HEK293 (cell line): ENCODE measurements at regions not wholly inside any gene's neighbourhood (a gene's known extent, or its start where the extent isn't known, plus 50 kb on each side); places are given as distances from the start of the nearest gene placed in this dataset.

Source experiments
- CTCF ChIA-PET: fragments of 350-600 bp; formaldehyde crosslinking; extraction: SDS; loops from one replicate; lab custom pipeline; 2021; ENCODE audit warnings: antibody characterized with exemption; lab: Yijun Ruan, JAX
- POLR2A ChIA-PET: fragments of 300-600 bp; formaldehyde crosslinking; extraction: SDS; loops from one replicate; lab custom pipeline; 2020; ENCODE audit warnings: antibody characterized with exemption, inconsistent platforms; lab: Yijun Ruan, JAX
- H3K27ac ChIP-seq: fragments of 200-500 bp; sonication (Bioruptor generic); 2 replicates; pipeline ENCODE4 v1.5.1; 2014; ENCODE audit warnings: low read depth, low read length, control low read depth, inconsistent platforms; ENCODE audit errors: extremely low read depth
- H3K36me3 ChIP-seq, 2 experiments: fragments of 200-500 bp in 1 of 2; sonication (Bioruptor generic) in 1 of 2; 1 replicate in 1 of 2; 2 replicates in 1 of 2; pipeline ENCODE4 v1.5.1; 2014 to 2017; ENCODE audit warnings: inconsistent platforms in 2 of 2, low read length in 2 of 2; ENCODE audit not compliant: control insufficient read depth in 2 of 2, insufficient read depth in 1 of 2
- H3K4me1 ChIP-seq: fragments of 200-500 bp; sonication (Bioruptor generic); 2 replicates; pipeline ENCODE4 v1.5.1; 2014; ENCODE audit warnings: mild to moderate bottlenecking, low read length, inconsistent platforms; ENCODE audit not compliant: control insufficient read depth, insufficient read depth
- H3K4me3 ChIP-seq: 2 replicates; pipeline ENCODE4 v1.5.1; 2011; ENCODE audit warnings: low read depth, mild to moderate bottlenecking, control low read depth, low read length, moderate library complexity
- H3K9me3 ChIP-seq: fragments of 200-500 bp; sonication (Bioruptor generic); 2 replicates; pipeline ENCODE4 v1.5.1; 2014; ENCODE audit warnings: low read depth, low read length, inconsistent platforms; ENCODE audit not compliant: control insufficient read depth, insufficient read depth
- BCL11A ChIP-seq: fragments of 450-650 bp; formaldehyde crosslinking; IDR thresholded peaks from 2 replicates; pipeline ENCODE4 v1.5.1; 2016; ENCODE audit warnings: low read depth, missing biosample characterization, missing genetic modification characterization
- CTCF ChIP-seq: fragments of 450-650 bp; formaldehyde crosslinking; IDR thresholded peaks from 2 replicates; pipeline ENCODE4 v1.5.1; 2016; ENCODE audit warnings: missing biosample characterization, missing genetic modification characterization
- GFI1B ChIP-seq: fragments of 450-650 bp; formaldehyde crosslinking; IDR thresholded peaks from 2 replicates; pipeline ENCODE4 v1.5.1; 2016; ENCODE audit warnings: missing biosample characterization, missing genetic modification characterization
- GLI4 ChIP-seq: fragments of 450-650 bp; formaldehyde crosslinking; IDR thresholded peaks from 2 replicates; pipeline ENCODE4 v1.5.1; 2016; ENCODE audit warnings: missing biosample characterization, missing genetic modification characterization
- HIC1 ChIP-seq: fragments of 450-650 bp; formaldehyde crosslinking; IDR thresholded peaks from 2 replicates; pipeline ENCODE4 v1.5.1; 2016; ENCODE audit warnings: missing biosample characterization, missing genetic modification characterization
- IKZF3 ChIP-seq: fragments of 450-650 bp; IDR thresholded peaks from 2 replicates; pipeline ENCODE4 v1.5.0; 2018; ENCODE audit warnings: missing biosample characterization, mild to moderate bottlenecking, missing genetic modification characterization, moderate library complexity
- OVOL3 ChIP-seq: fragments of 450-650 bp; formaldehyde crosslinking; IDR thresholded peaks from 2 replicates; pipeline ENCODE4 v1.5.1; 2016; ENCODE audit warnings: missing biosample characterization, missing genetic modification characterization
- RBAK ChIP-seq: fragments of 450-650 bp; formaldehyde crosslinking; IDR thresholded peaks from 2 replicates; pipeline ENCODE4 v1.5.1; 2016; ENCODE audit warnings: missing biosample characterization, missing genetic modification characterization
- REST ChIP-seq: fragments of 450-650 bp; formaldehyde crosslinking; IDR thresholded peaks from 2 replicates; pipeline ENCODE4 v1.5.1; 2016; ENCODE audit warnings: missing biosample characterization, missing genetic modification characterization
- SP3 ChIP-seq: fragments of 450-650 bp; formaldehyde crosslinking; IDR thresholded peaks from 2 replicates; pipeline ENCODE4 v1.5.1; 2016; ENCODE audit warnings: missing biosample characterization, missing genetic modification characterization
- SP7 ChIP-seq: fragments of 450-650 bp; formaldehyde crosslinking; IDR thresholded peaks from 2 replicates; pipeline ENCODE4 v1.5.1; 2016; ENCODE audit warnings: missing biosample characterization, missing genetic modification characterization
- ZBTB1 ChIP-seq: fragments of 450-650 bp; formaldehyde crosslinking; IDR thresholded peaks from 2 replicates; pipeline ENCODE4 v1.5.1; 2016; ENCODE audit warnings: missing biosample characterization, missing genetic modification characterization
- ZFP3 ChIP-seq: fragments of 450-650 bp; formaldehyde crosslinking; IDR thresholded peaks from 2 replicates; pipeline ENCODE4 v1.5.1; 2016; ENCODE audit warnings: low read depth, missing biosample characterization, missing genetic modification characterization
- ZNF138 ChIP-seq: fragments of 450-650 bp; formaldehyde crosslinking; IDR thresholded peaks from 2 replicates; pipeline ENCODE4 v1.5.1; 2016; ENCODE audit warnings: missing biosample characterization, missing genetic modification characterization, borderline replicate concordance
- ZNF16 ChIP-seq: fragments of 450-650 bp; formaldehyde crosslinking; IDR thresholded peaks from 2 replicates; pipeline ENCODE4 v1.5.1; 2016; ENCODE audit warnings: low read depth, missing biosample characterization, missing genetic modification characterization
- ZNF175 ChIP-seq: fragments of 450-650 bp; formaldehyde crosslinking; IDR thresholded peaks from 2 replicates; pipeline ENCODE4 v1.5.1; 2016; ENCODE audit warnings: missing biosample characterization, missing genetic modification characterization
- ZNF335 ChIP-seq: fragments of 450-650 bp; formaldehyde crosslinking; conservative IDR thresholded peaks from 2 replicates; pipeline ENCODE4 v1.5.1; 2016; ENCODE audit warnings: missing biosample characterization, missing genetic modification characterization
- ZNF362 ChIP-seq: fragments of 450-650 bp; formaldehyde crosslinking; IDR thresholded peaks from 2 replicates; pipeline ENCODE4 v1.5.1; 2016; ENCODE audit warnings: missing biosample characterization, missing genetic modification characterization
- ZNF391 ChIP-seq: fragments of 450-650 bp; formaldehyde crosslinking; IDR thresholded peaks from 2 replicates; pipeline ENCODE4 v1.5.1; 2016; ENCODE audit warnings: low read depth, missing biosample characterization, missing genetic modification characterization, borderline replicate concordance
- ZNF426 ChIP-seq: fragments of 450-650 bp; formaldehyde crosslinking; IDR thresholded peaks from 2 replicates; pipeline ENCODE4 v1.5.1; 2017; ENCODE audit warnings: missing biosample characterization, missing genetic modification characterization, mild to moderate bottlenecking, inconsistent platforms, moderate library complexity
- ZNF433 ChIP-seq: fragments of 450-650 bp; formaldehyde crosslinking; IDR thresholded peaks from 2 replicates; pipeline ENCODE4 v1.5.1; 2016; ENCODE audit warnings: missing biosample characterization, missing genetic modification characterization, low read depth
- ZNF596 ChIP-seq: fragments of 450-650 bp; IDR thresholded peaks from 2 replicates; pipeline ENCODE4 v1.5.0; 2018; ENCODE audit warnings: missing biosample characterization, mild to moderate bottlenecking, missing genetic modification characterization, moderate library complexity
- ZNF623 ChIP-seq: fragments of 450-650 bp; formaldehyde crosslinking; IDR thresholded peaks from 2 replicates; pipeline ENCODE4 v1.5.1; 2016; ENCODE audit warnings: missing biosample characterization, missing genetic modification characterization
- ZNF654 ChIP-seq: fragments of 450-650 bp; formaldehyde crosslinking; IDR thresholded peaks from 2 replicates; pipeline ENCODE4 v1.5.1; 2016; ENCODE audit warnings: low read depth, missing biosample characterization, missing genetic modification characterization
- ZNF660 ChIP-seq: fragments of 450-650 bp; IDR thresholded peaks from 2 replicates; pipeline ENCODE4 v1.5.1; 2018; ENCODE audit warnings: missing biosample characterization, mild to moderate bottlenecking, missing genetic modification characterization
- ZNF707 ChIP-seq: fragments of 450-650 bp; formaldehyde crosslinking; IDR thresholded peaks from 2 replicates; pipeline ENCODE4 v1.5.1; 2016; ENCODE audit warnings: missing biosample characterization, missing genetic modification characterization
- ZNF76 ChIP-seq: fragments of 450-650 bp; formaldehyde crosslinking; IDR thresholded peaks from 2 replicates; pipeline ENCODE4; 2016; ENCODE audit warnings: low read depth, missing biosample characterization, missing genetic modification characterization, borderline replicate concordance
- ZNF791 ChIP-seq: fragments of 450-650 bp; formaldehyde crosslinking; IDR thresholded peaks from 2 replicates; pipeline ENCODE4 v1.5.1; 2016; ENCODE audit warnings: missing biosample characterization, missing genetic modification characterization
- ZNF830 ChIP-seq: fragments of 450-650 bp; IDR thresholded peaks from 2 replicates; pipeline ENCODE4 v1.5.0; 2018; ENCODE audit warnings: missing biosample characterization, missing genetic modification characterization, low read depth, mild to moderate bottlenecking, moderate library complexity
- ZNF843 ChIP-seq: fragments of 450-650 bp; formaldehyde crosslinking; IDR thresholded peaks from 2 replicates; pipeline ENCODE4 v1.5.1; 2016; ENCODE audit warnings: missing biosample characterization, missing genetic modification characterization

GRCh38 chr9:79988126-79988525 lies 416.4 kb downstream of the TLE4 start:
- Histone ChIP-seq H3K4me1 (no peaks in the 10 kb centered on the region), H3K9me3 (no peaks in the 10 kb centered on the region), H3K4me3 (no peak overlapping the region), H3K27ac (no peak overlapping the region), H3K36me3 (no peaks in the 10 kb centered on the region)
- TF ChIP-seq OVOL3 (tag by site-specific recombination) (no peak), ZNF16 (tag by site-specific recombination) (no peak), ZNF660 (no peak), ZNF391 (no peak), RBAK (tag by site-specific recombination) (no peak), ZNF623 (tag by site-specific recombination) (no peak), ZNF707 (no peak), ZNF791 (no peak), ZNF76 (tag by site-specific recombination) (no peak), ZNF596 (tag by site-specific recombination) (no peak), SP3 (no peak), ZNF830 (tag by site-specific recombination) (no peak), ZNF426 (no peak), REST (tag by site-specific recombination) (no peak), ZNF362 (tag by site-specific recombination) (no peak), GFI1B (tag by site-specific recombination) (no peak), ZNF843 (tag by site-specific recombination) (no peak)
- CTCF ChIA-PET = no interaction called here
- POLR2A ChIA-PET = no interaction called here

GRCh38 chr9:79986437-79986836 lies 414.7 kb downstream of the TLE4 start:
- Histone ChIP-seq H3K9me3 (no peaks in the 10 kb centered on the region), H3K27ac (no peak overlapping the region), H3K4me1 (no peaks in the 10 kb centered on the region), H3K4me3 (no peak overlapping the region), H3K36me3 (no peaks in the 10 kb centered on the region)
- CTCF ChIA-PET = interaction anchor here (0.6 kb wide), 1 partner anchor 344 kb away, joined by 3 read pairs; no protein-coding TSS in a partner anchor
- POLR2A ChIA-PET = no interaction called here
- TF ChIP-seq ZNF660 = no peak
- no peak for TF ChIP-seq IKZF3 (tag by site-specific recombination)
- no peak for TF ChIP-seq ZNF76 (tag by site-specific recombination)
- no peak for TF ChIP-seq GLI4
- no peak for TF ChIP-seq CTCF (tag by site-specific recombination)
- TF ChIP-seq SP7 (tag by site-specific recombination) = no peak
- TF ChIP-seq ZNF433 (tag by site-specific recombination) = no peak
- TF ChIP-seq BCL11A = no peak
- no peak for TF ChIP-seq ZNF175 (tag by site-specific recombination)
- TF ChIP-seq ZBTB1 (tag by site-specific recombination) = no peak
- TF ChIP-seq ZNF596 (tag by site-specific recombination) = no peak
- TF ChIP-seq ZFP3 (tag by site-specific recombination) = no peak
- no peak for TF ChIP-seq ZNF335 (tag by site-specific recombination)
- TF ChIP-seq HIC1 (tag by site-specific recombination) = no peak
- no peak for TF ChIP-seq ZNF654 (tag by site-specific recombination)
- TF ChIP-seq ZNF707 = no peak
- no peak for TF ChIP-seq ZNF138 (tag by site-specific recombination)
